WTC11 (cell line): ENCODE measurements at regions not wholly inside any gene's neighbourhood (a gene's known extent, or its start where the extent isn't known, plus 50 kb on each side); places are given as distances from the start of the nearest gene placed in this dataset.

ENCODE experiments used
- ATAC-seq: fragments of 200-7000 bp; cut with Tn5 transposase; 2 replicates; pipeline ENCODE4 v1.10.0; 2021; ENCODE audit warnings: mild to moderate bottlenecking, moderate library complexity
- CTCF ChIA-PET: fragments of 300-600 bp; sonication (Branson Sonifier 250); formaldehyde crosslinking; loops from one replicate; lab custom pipeline; 2021; ENCODE audit warnings: antibody characterized with exemption; lab: Charles Lee
- POLR2A ChIA-PET: fragments of 350-600 bp; sonication (Branson Sonifier 250); formaldehyde crosslinking; loops from one replicate; lab custom pipeline; 2021; ENCODE audit warnings: antibody characterized with exemption; lab: Charles Lee
- DNase-seq: peaks from one replicate; pipeline ENCODE4 v3.0.0; 2021; ENCODE audit warnings: low spot score
- H3K27ac Mint-ChIP-seq: 2 replicates; pipeline ENCODE4 v1.8.0; 2021; ENCODE audit warnings: mixed read lengths
- H3K27me3 Mint-ChIP-seq: 2 replicates; pipeline ENCODE4 v1.8.0; 2021; ENCODE audit warnings: low read depth, mild to moderate bottlenecking, moderate library complexity, mixed read lengths
- H3K36me3 Mint-ChIP-seq: 2 replicates; pipeline ENCODE4 v1.8.0; 2021; ENCODE audit warnings: mixed read lengths
- H3K4me1 Mint-ChIP-seq: 2 replicates; pipeline ENCODE4 v1.8.0; 2022; ENCODE audit warnings: mixed read lengths
- H3K4me3 Mint-ChIP-seq: 2 replicates; pipeline ENCODE4 v1.8.0; 2021; ENCODE audit warnings: mild to moderate bottlenecking, moderate library complexity, mixed read lengths
- H3K9me3 Mint-ChIP-seq: 2 replicates; pipeline ENCODE4 v1.8.0; 2021; ENCODE audit warnings: mixed read lengths
- AFF4 ChIP-seq: sonication (generic); formaldehyde crosslinking; IDR thresholded peaks from 2 replicates; pipeline ENCODE4 v1.8.1; 2023; ENCODE audit warnings: mild to moderate bottlenecking, missing genetic modification reagents, borderline replicate concordance
- E2F1 ChIP-seq: sonication (generic); formaldehyde crosslinking; IDR thresholded peaks from 2 replicates; pipeline ENCODE4 v1.8.0; 2022; ENCODE audit warnings: mild to moderate bottlenecking, missing genetic modification reagents
- ERG ChIP-seq: fragments of 250-450 bp; sonication (Bioruptor Pico); IDR thresholded peaks from 2 replicates; pipeline ENCODE4 v1.8.0; 2021; ENCODE audit warnings: mild to moderate bottlenecking
- ETV6 ChIP-seq: sonication (generic); formaldehyde crosslinking; IDR thresholded peaks from 2 replicates; pipeline ENCODE4 v1.8.1; 2022; ENCODE audit warnings: mild to moderate bottlenecking, missing genetic modification reagents
- FOXK1 ChIP-seq: sonication (generic); formaldehyde crosslinking; IDR thresholded peaks from 2 replicates; pipeline ENCODE4 v1.8.0; 2022; ENCODE audit warnings: mild to moderate bottlenecking, moderate library complexity, missing genetic modification reagents
- SP1 ChIP-seq: sonication (generic); formaldehyde crosslinking; conservative IDR thresholded peaks from 2 replicates; pipeline ENCODE4 v1.8.1; 2022; ENCODE audit warnings: missing genetic modification reagents
- ZNF281 ChIP-seq: sonication (generic); formaldehyde crosslinking; IDR thresholded peaks from 2 replicates; pipeline ENCODE4 v1.8.0; 2023; ENCODE audit warnings: mild to moderate bottlenecking, missing genetic modification reagents
- ZNF396 ChIP-seq: fragments of 250-450 bp; sonication (Bioruptor Pico); IDR thresholded peaks from 2 replicates; pipeline ENCODE4 v1.8.0; 2021; ENCODE audit warnings: mild to moderate bottlenecking, moderate library complexity, borderline replicate concordance
- ZSCAN18 ChIP-seq: fragments of 250-450 bp; sonication (Bioruptor Pico); IDR thresholded peaks from 2 replicates; pipeline ENCODE4 v2.1.2; 2022; ENCODE audit warnings: mild to moderate bottlenecking, moderate library complexity

GRCh38 chr3:112741983-112742382 lies 101.0 kb upstream of the CCDC80 start (continued):
- no peak for TF ChIP-seq FOXK1
- no peak for TF ChIP-seq ERG (CRISPR knock-in tag)
- no peak for TF ChIP-seq E2F1 (CRISPR knock-in tag)
- TF ChIP-seq ETV6 = no peak
- TF ChIP-seq ZSCAN18 (CRISPR knock-in tag) = no peak
- TF ChIP-seq ZNF396 (CRISPR knock-in tag) = no peak
- no peak for TF ChIP-seq AFF4

- no peak for DNase-seq
- peaks cover 18% of the 10 kb centered on the region for H3K4me1 Mint-ChIP-seq
- no peak overlapping the region for H3K27ac Mint-ChIP-seq
- H3K27me3 Mint-ChIP-seq = no peaks in the 10 kb centered on the region
- H3K9me3 Mint-ChIP-seq = no peaks in the 10 kb centered on the region
- H3K36me3 Mint-ChIP-seq = no peaks in the 10 kb centered on the region
- H3K4me3 Mint-ChIP-seq = no peak overlapping the region
- ATAC-seq = no peak
- POLR2A ChIA-PET = no interaction called here
- CTCF ChIA-PET = interaction anchor here (1.3 kb wide), 1 partner anchor 238 kb away, joined by 4 read pairs; no protein-coding TSS in a partner anchor
- no peak for TF ChIP-seq ZNF281 (CRISPR knock-in tag)
- TF ChIP-seq AFF4 = no peak
- TF ChIP-seq SP1 (CRISPR knock-in tag) = no peak
Measured at GRCh38 chr3:112740835-112741234, 99.9 kb upstream of the CCDC80 start.
